K562 (cell line): ENCODE measurements at regions not wholly inside any gene's neighbourhood (a gene's known extent, or its start where the extent isn't known, plus 50 kb on each side); places are given as distances from the start of the nearest gene placed in this dataset.

ENCODE experiments used
- ATAC-seq: fragments of 200-7000 bp; cut with Tn5 transposase; 3 replicates; pipeline ENCODE4 v1.9.1; 2020; ENCODE audit warnings: moderate library complexity
- BruUV-seq: library from RNA; stranded (reverse); fragments of 400-500 nt; replicated peaks from 2 replicates; lab custom pipeline; 2021; lab: Mats Ljungman, UMichigan
- CTCF ChIA-PET: fragments of 300-600 bp; formaldehyde crosslinking; extraction: SDS; loops from one replicate; lab custom pipeline; 2021; ENCODE audit warnings: low intra/inter-chr PET ratio; lab: Yijun Ruan, JAX
- POLR2A ChIA-PET: fragments of 300-600, 350-650 bp; sonication (Branson Sonifier 250); formaldehyde crosslinking; extraction: SDS; loops from one replicate; lab custom pipeline; 2021; ENCODE audit warnings: antibody characterized with exemption, inconsistent platforms; lab: Yijun Ruan, JAX
- DNase-seq, 4 experiments: peaks; one replicate each; pipeline versions ENCODE4 v3.0.0 to v3.0.0-alpha.2; 2011 to 2018; ENCODE audit warnings: low spot score in 3 of 4, mixed read lengths in 3 of 4; ENCODE audit errors: extremely low read depth in 1 of 4
- FAIRE-seq: peaks from 2 replicates; lab custom pipeline; 2011; peaks lifted over from hg19 to GRCh38; lab: Jason Lieb, UNC
- H2AFZ ChIP-seq: 2 replicates; pipeline ENCODE4 v1.6.0; 2011; ENCODE audit warnings: low read depth, low read length, control low read depth, inconsistent platforms
- H3K27ac ChIP-seq: fragments of 200-600 bp; 3 replicates; pipeline ENCODE4 v1.8.0; 2011; ENCODE audit warnings: low read depth, mild to moderate bottlenecking, control low read depth, inconsistent platforms, low read length, moderate library complexity, mixed read lengths; ENCODE audit errors: extremely low read depth
- H3K27me3 ChIP-seq, 2 experiments: fragments of 300-600 bp in 1 of 2; 2 replicates in 1 of 2; 3 replicates in 1 of 2; pipeline versions ENCODE4 v1.6.0 to v1.8.0; 2011; ENCODE audit warnings: inconsistent platforms in 2 of 2, low read length in 2 of 2, mild to moderate bottlenecking in 1 of 2, mixed read lengths in 1 of 2, moderate library complexity in 1 of 2; ENCODE audit not compliant: control insufficient read depth in 2 of 2, insufficient read depth in 2 of 2
- H3K36me3 ChIP-seq: fragments of 300-600 bp; 3 replicates; pipeline ENCODE4 v1.8.0; 2011; ENCODE audit warnings: mild to moderate bottlenecking, low read length, inconsistent platforms; ENCODE audit not compliant: control insufficient read depth, insufficient read depth
- H3K4me1 ChIP-seq, 2 experiments: fragments of 200-600 bp in 1 of 2; replicated peaks in 1 of 2; 2 replicates in 1 of 2; 3 replicates in 1 of 2; pipeline versions ENCODE4 v1.5.1 to v1.8.0; 2011; ENCODE audit warnings: inconsistent platforms in 2 of 2, low read length in 2 of 2, mild to moderate bottlenecking in 1 of 2, mixed read lengths in 1 of 2, moderate library complexity in 1 of 2; ENCODE audit not compliant: control insufficient read depth in 2 of 2, insufficient read depth in 2 of 2
- H3K4me2 ChIP-seq: 2 replicates; pipeline ENCODE4 v1.6.1; 2011; ENCODE audit warnings: low read length, control low read depth, inconsistent platforms, mixed read lengths; ENCODE audit not compliant: insufficient read depth
- H3K4me3 ChIP-seq: fragments of 200-600 bp; sonication (generic), shearing (Covaris generic); 2 replicates; pipeline ENCODE4 v1.5.1; 2016; ENCODE audit warnings: control low read depth, inconsistent platforms
- H3K79me2 ChIP-seq: fragments of 200-600 bp; 3 replicates; pipeline ENCODE4 v1.8.0; 2011; ENCODE audit warnings: low read length, inconsistent platforms; ENCODE audit not compliant: control insufficient read depth, insufficient read depth
- H3K9ac ChIP-seq, 2 experiments: 2 replicates each; pipeline versions ENCODE4 v1.6.0 to v1.6.1; 2011; ENCODE audit warnings: low read depth in 2 of 2, low read length in 2 of 2, control low read depth in 1 of 2, inconsistent platforms in 1 of 2, mild to moderate bottlenecking in 1 of 2, mixed read lengths in 1 of 2; ENCODE audit not compliant: insufficient read depth in 1 of 2
- H3K9me1 ChIP-seq: one replicate; pipeline ENCODE4 v1.6.0; 2011; ENCODE audit warnings: inconsistent platforms, mild to moderate bottlenecking, low read length, moderate library complexity; ENCODE audit not compliant: control insufficient read depth, insufficient read depth
- H3K9me3 ChIP-seq: replicated peaks from 2 replicates; pipeline ENCODE4 v1.5.1; 2011; ENCODE audit warnings: low read depth, low read length, inconsistent platforms; ENCODE audit not compliant: control insufficient read depth, insufficient read depth
- H4K20me1 ChIP-seq: replicated peaks from 2 replicates; pipeline ENCODE4 v1.6.1; 2011; ENCODE audit warnings: low read length, inconsistent platforms, mixed read lengths; ENCODE audit not compliant: control insufficient read depth, insufficient read depth
- CBX8 ChIP-seq: fragments of 200-600 bp; sonication (generic); IDR thresholded peaks from 2 replicates; pipeline ENCODE4 v1.6.1; 2012; ENCODE audit warnings: borderline replicate concordance, mixed run types, low read depth, mild to moderate bottlenecking, moderate library complexity, mixed read lengths, low read length, control low read depth, inconsistent platforms; ENCODE audit not compliant: poor library complexity, severe bottlenecking; ENCODE audit errors: extremely low read depth
- CLOCK ChIP-seq: fragments of 250-450 bp; sonication (Bioruptor Pico); IDR thresholded peaks from 2 replicates; pipeline ENCODE4 v1.4.0; 2020; ENCODE audit warnings: mild to moderate bottlenecking, moderate library complexity, borderline replicate concordance
- DACH1 ChIP-seq: fragments of 450-650 bp; IDR thresholded peaks from 2 replicates; pipeline ENCODE4 v1.6.1; 2018; ENCODE audit not compliant: partially characterized antibody
- IRF1 ChIP-seq: sonication (generic); formaldehyde crosslinking; IDR thresholded peaks from 2 replicates; pipeline ENCODE4 v1.8.0; 2022; ENCODE audit warnings: missing genetic modification reagents, mild to moderate bottlenecking, borderline replicate concordance
- STAT5B ChIP-seq: fragments of 250-450 bp; sonication (Bioruptor Pico); IDR thresholded peaks from 2 replicates; pipeline ENCODE4 v1.8.0; 2021; ENCODE audit warnings: mild to moderate bottlenecking, inconsistent platforms
- TCF15 ChIP-seq: fragments of 250-450 bp; sonication (Bioruptor Pico); IDR thresholded peaks from 2 replicates; pipeline ENCODE4 v1.8.0; 2022; ENCODE audit warnings: moderate library complexity, mild to moderate bottlenecking, inconsistent platforms
- THAP7 ChIP-seq: fragments of 250-450 bp; sonication (Bioruptor Pico); IDR thresholded peaks from 2 replicates; pipeline ENCODE4 v1.5.0; 2021
- ZNF57 ChIP-seq: fragments of 450-650 bp; formaldehyde crosslinking; IDR thresholded peaks from 2 replicates; pipeline ENCODE4 v1.4.0; 2020; ENCODE audit warnings: mild to moderate bottlenecking, moderate library complexity
- ZNF830 ChIP-seq: fragments of 250-450 bp; sonication (Bioruptor Pico); IDR thresholded peaks from 2 replicates; pipeline ENCODE4 v1.5.0; 2021; ENCODE audit warnings: mild to moderate bottlenecking
- WGBS: fragments of 100-300 bp; shearing (Covaris generic); methylation state at CpG from one replicate; pipeline ENCODE4 v1.1.6; 2016; ENCODE audit warnings: low coverage, mixed read lengths; ENCODE audit not compliant: insufficient coverage; ENCODE audit errors: missing lambda C conversion rate; 5-methylcytosine and 5-hydroxymethylcytosine counted together
- in situ Hi-C: fragments of 300-500 bp; cut with MboI; formaldehyde crosslinking; loops from 4 replicates; pipeline ENCODE4 v1.15.0; 2018; ENCODE audit warnings: inconsistent platforms, mixed read lengths
- intact Hi-C: fragments of 100-400 bp; cut with micrococcal nuclease; formaldehyde crosslinking; loops from 2 replicates; pipeline ENCODE4 v1.14.2; 2022
- TF ChIP-seq, protein P1 (sequence below): sonication (generic); formaldehyde crosslinking; IDR thresholded peaks from 2 replicates; pipeline ENCODE4 v1.8.0; 2023; ENCODE audit warnings: missing genetic modification reagents, mild to moderate bottlenecking, borderline replicate concordance

DNA sequence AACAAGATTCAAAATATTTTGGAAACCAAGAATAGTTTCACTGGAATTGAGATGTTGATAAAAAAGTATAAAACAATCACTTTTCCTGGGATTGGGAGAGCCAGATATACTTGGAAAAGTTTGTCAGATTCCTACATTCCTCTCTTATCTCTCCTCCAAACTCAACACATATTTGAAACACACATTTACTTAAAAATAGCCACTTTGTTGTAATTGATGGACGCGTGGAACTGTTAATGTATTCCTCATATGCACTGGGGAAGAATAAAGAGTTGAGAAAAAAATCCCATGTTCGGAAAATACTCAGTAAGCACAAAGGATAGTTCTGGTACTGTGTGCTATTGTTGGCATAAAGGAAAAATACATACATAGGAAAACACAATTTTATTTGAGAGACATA, 195.6 kb upstream of the FLRT2 start (continued):
- no peak for TF ChIP-seq TCF15 (CRISPR knock-in tag)
- no peak for TF ChIP-seq IRF1 (CRISPR knock-in tag)

GRCh38 chr14:85336257-85336656, 193.7 kb upstream of the FLRT2 start:
- no TSS peak for BruUV-seq
- no peak for TF ChIP-seq DACH1
- no peak for TF ChIP-seq THAP7 (CRISPR knock-in tag)
- TF ChIP-seq CBX8 = no peak
- TF ChIP-seq STAT5B (CRISPR knock-in tag) = no peak
- no peak for TF ChIP-seq ZNF57 (CRISPR knock-in tag)
- no peak for TF ChIP-seq ZNF830 (CRISPR knock-in tag)
- TF ChIP-seq CLOCK (CRISPR knock-in tag) = no peak
- TF ChIP-seq, protein P1, sequence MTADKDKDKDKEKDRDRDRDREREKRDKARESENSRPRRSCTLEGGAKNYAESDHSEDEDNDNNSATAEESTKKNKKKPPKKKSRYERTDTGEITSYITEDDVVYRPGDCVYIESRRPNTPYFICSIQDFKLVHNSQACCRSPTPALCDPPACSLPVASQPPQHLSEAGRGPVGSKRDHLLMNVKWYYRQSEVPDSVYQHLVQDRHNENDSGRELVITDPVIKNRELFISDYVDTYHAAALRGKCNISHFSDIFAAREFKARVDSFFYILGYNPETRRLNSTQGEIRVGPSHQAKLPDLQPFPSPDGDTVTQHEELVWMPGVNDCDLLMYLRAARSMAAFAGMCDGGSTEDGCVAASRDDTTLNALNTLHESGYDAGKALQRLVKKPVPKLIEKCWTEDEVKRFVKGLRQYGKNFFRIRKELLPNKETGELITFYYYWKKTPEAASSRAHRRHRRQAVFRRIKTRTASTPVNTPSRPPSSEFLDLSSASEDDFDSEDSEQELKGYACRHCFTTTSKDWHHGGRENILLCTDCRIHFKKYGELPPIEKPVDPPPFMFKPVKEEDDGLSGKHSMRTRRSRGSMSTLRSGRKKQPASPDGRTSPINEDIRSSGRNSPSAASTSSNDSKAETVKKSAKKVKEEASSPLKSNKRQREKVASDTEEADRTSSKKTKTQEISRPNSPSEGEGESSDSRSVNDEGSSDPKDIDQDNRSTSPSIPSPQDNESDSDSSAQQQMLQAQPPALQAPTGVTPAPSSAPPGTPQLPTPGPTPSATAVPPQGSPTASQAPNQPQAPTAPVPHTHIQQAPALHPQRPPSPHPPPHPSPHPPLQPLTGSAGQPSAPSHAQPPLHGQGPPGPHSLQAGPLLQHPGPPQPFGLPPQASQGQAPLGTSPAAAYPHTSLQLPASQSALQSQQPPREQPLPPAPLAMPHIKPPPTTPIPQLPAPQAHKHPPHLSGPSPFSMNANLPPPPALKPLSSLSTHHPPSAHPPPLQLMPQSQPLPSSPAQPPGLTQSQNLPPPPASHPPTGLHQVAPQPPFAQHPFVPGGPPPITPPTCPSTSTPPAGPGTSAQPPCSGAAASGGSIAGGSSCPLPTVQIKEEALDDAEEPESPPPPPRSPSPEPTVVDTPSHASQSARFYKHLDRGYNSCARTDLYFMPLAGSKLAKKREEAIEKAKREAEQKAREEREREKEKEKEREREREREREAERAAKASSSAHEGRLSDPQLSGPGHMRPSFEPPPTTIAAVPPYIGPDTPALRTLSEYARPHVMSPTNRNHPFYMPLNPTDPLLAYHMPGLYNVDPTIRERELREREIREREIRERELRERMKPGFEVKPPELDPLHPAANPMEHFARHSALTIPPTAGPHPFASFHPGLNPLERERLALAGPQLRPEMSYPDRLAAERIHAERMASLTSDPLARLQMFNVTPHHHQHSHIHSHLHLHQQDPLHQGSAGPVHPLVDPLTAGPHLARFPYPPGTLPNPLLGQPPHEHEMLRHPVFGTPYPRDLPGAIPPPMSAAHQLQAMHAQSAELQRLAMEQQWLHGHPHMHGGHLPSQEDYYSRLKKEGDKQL (CRISPR knock-in tag) = no peak

More at GRCh38 chr14:85336257-85336656, 193.7 kb upstream of the FLRT2 start:
- Histone ChIP-seq H3K36me3 (no peaks in the 10 kb centered on the region), H3K27ac (no peak overlapping the region), H4K20me1 (no peaks in the 10 kb centered on the region), H3K9me3 (no peaks in the 10 kb centered on the region), H3K9me1 (no peaks in the 10 kb centered on the region), H3K4me2 (no peak overlapping the region), H3K27me3 (no peaks in the 10 kb centered on the region), H2AFZ (no peak overlapping the region), H3K4me1 (no peaks in the 10 kb centered on the region), H3K4me3 (no peak overlapping the region), H3K79me2 (no peaks in the 10 kb centered on the region), H3K9ac (no peak overlapping the region)
- ChIA-PET CTCF (no interaction called here), POLR2A (no interaction called here)
- ATAC-seq = no peak
- DNase-seq = no peak
- in situ Hi-C loops (no loop called here), intact Hi-C loops (no loop called here)
- WGBS = 0% methylated on average over 1 of the region's 1 CpG
- no peak for FAIRE-seq
